Fibroblast of mammary gland (primary cell): ENCODE measurements at regions not wholly inside any gene's neighbourhood (a gene's known extent, or its start where the extent isn't known, plus 50 kb on each side); places are given as distances from the start of the nearest gene placed in this dataset.

Source experiments
- DNase-seq: peaks from one replicate; pipeline ENCODE4 v3.0.0-alpha.2; 2010; ENCODE audit warnings: low read depth
- H3K4me3 ChIP-seq: 2 replicates; pipeline ENCODE4 v1.5.1; 2011; ENCODE audit warnings: low read depth, mild to moderate bottlenecking, low read length, moderate library complexity; ENCODE audit not compliant: control insufficient read depth
- TF ChIP-seq, protein P1 (sequence below): conservative IDR thresholded peaks from 2 replicates; pipeline ENCODE4 v1.5.1; 2011; ENCODE audit warnings: low read depth, low read length, inconsistent platforms; ENCODE audit not compliant: control insufficient read depth, insufficient read depth

DNA sequence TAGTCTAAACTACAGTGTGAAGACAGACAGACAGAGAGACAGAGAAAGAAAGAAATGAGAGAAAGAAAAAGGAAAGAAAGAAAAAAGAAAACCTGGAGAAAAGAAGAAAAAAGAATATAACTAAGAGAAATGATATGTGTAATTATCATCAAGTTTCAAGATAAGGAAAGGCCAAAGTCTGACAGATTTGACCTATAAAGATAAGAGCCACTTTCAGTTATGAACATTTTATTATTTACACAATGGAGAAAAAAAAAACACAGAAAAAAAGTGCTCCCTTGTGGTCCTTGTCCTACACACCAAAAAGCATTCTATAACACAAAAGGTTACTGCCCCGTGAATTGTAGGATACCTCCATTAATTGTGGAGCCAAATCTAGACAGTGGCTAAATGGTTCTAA lies 937.2 kb upstream of the DDX18 start:
- no peak for DNase-seq
- H3K4me3 ChIP-seq: no peak overlapping the region

DNA sequence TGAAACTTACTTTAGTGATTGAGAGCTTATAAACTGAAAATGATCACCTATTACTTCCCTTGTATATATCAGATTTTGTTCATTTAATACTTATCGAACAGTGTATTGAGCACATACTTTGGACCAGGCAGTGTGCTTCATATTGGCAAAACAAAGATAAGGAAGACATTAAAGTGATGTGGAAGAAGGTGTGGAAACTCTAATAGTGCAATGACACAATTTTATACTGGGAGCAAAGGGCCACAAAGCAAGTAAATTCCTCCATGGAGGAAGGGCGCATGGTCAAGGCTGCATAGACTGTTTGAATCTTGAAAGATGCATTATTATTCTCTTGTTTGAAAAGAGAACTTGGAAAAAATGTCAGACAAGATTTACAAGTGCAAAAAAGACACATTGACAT lies 936.5 kb upstream of the DDX18 start:
- H3K4me3 ChIP-seq: no peak overlapping the region
- no peak for DNase-seq
- TF ChIP-seq, protein P1, sequence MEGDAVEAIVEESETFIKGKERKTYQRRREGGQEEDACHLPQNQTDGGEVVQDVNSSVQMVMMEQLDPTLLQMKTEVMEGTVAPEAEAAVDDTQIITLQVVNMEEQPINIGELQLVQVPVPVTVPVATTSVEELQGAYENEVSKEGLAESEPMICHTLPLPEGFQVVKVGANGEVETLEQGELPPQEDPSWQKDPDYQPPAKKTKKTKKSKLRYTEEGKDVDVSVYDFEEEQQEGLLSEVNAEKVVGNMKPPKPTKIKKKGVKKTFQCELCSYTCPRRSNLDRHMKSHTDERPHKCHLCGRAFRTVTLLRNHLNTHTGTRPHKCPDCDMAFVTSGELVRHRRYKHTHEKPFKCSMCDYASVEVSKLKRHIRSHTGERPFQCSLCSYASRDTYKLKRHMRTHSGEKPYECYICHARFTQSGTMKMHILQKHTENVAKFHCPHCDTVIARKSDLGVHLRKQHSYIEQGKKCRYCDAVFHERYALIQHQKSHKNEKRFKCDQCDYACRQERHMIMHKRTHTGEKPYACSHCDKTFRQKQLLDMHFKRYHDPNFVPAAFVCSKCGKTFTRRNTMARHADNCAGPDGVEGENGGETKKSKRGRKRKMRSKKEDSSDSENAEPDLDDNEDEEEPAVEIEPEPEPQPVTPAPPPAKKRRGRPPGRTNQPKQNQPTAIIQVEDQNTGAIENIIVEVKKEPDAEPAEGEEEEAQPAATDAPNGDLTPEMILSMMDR: no peak

More for the DNA sequence above, 937.2 kb upstream of the DDX18 start:
- TF ChIP-seq, protein P1: no peak

DNA sequence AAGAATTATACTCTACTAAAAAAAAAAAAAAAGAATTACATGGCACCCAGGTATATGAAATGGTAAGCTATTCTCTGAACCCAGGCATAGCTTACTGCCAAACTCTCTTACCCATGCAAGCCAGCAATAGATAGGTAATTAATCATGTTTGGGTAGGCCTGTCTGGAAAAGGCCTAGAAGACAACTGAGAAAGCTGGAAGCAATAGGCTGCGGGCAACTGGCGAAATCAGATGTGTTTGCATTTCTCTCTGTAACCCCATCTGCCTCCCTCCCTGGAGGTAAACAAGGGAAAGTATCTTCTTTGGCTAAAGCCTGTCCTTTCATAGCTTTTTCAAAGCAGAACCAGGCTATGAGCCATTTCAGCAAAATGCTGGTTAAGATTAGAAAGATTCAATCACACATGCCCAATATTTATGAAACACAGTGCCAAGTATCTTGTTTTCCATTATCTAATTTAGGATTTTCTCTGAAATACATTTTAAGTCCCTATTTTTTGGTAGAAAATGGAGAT lies 934.8 kb upstream of the DDX18 start:
- no peak for DNase-seq
- no peak overlapping the region for H3K4me3 ChIP-seq
- TF ChIP-seq, protein P1: no peak

DNA sequence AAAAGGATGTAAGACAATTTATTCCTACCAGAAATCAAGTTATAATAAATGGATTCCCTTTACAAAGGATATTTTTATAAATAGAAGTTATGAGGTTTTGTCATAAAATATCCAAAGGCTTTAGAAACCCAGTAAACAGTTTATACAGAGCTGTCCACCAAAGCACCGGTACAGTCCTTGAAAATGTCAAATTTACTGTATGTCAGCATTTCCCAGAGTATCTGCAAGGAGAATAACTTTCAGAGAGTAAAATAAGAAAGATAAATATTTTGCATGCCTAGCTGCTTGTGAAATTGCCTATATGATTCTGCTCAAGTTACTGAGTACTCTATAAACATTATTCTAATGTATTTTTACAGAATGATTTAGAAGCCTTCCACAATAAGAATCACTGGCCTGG lies 923.3 kb upstream of the DDX18 start:
- DNase-seq: no peak
- TF ChIP-seq, protein P1: no peak
- no peak overlapping the region for H3K4me3 ChIP-seq

DNA sequence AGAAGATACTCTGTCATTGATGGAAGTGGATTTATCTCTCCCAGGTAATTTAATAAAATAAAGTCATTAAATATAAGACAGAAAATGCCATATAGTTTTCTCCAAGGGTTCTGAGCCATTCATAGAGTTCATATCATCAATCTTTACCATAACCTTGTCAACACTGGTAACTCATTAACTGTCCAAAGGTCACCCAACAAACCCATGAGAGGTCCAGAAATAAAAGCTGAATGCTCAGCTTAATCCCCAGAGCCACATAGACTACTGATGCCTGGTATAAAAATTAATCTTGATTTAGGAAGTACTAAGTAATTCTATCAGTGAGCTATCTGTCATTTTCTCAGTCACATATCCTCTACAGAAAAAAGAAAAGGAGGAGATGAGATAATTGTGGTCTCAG lies 903.0 kb upstream of the DDX18 start:
- TF ChIP-seq, protein P1: no peak
- no peak for DNase-seq
- H3K4me3 ChIP-seq: no peak overlapping the region

DNA sequence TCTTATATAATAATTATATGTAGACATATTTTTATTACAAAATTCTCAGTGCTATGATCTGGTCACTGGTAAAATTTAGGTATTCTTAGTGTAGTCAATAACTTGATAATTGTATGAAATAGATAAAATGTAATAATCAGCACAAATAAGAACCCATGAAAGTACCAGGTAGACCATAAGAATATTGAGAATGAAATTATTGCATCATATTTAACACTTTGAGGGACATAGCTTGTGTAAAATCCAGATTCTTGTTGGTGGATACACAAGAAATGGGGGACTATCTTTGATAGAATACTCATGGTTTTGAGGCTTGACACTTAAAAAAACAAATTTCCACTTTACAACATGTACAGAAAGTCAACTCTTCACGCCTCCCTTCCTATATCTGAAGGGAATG lies 898.8 kb upstream of the DDX18 start:
- no peak overlapping the region for H3K4me3 ChIP-seq
- TF ChIP-seq, protein P1: no peak

DNA sequence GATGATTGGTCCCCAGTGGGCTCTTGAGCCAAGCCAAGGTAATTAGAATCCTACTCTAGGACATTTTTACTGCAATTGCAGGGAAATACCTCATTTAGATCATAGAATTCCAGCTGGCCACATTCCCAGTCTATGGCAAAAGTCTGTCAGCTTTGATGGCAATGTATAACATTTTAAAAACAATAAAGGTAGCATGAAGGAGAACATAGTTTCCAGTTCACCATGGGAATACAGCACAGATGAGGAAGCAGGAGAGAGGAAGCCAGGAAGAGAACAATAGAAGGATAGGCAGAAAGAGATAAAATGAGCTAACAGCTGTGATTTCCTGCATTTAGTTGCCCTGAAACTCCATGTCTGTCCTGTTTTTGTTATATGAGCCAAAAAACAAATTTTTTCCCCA lies 897.3 kb upstream of the DDX18 start:
- TF ChIP-seq, protein P1: no peak
- DNase-seq: no peak
- H3K4me3 ChIP-seq: no peak overlapping the region

More for the DNA sequence above, 898.8 kb upstream of the DDX18 start:
- no peak for DNase-seq
